A673 (cell line): ENCODE measurements at regions not wholly inside any gene's neighbourhood (a gene's known extent, or its start where the extent isn't known, plus 50 kb on each side); places are given as distances from the start of the nearest gene placed in this dataset.

ENCODE experiments used
- BruUV-seq: library from RNA; stranded (reverse); fragments of 400-500 nt; replicated peaks from 2 replicates; lab custom pipeline; 2021; lab: Mats Ljungman, UMichigan
- CTCF ChIA-PET: fragments of 300-600 bp; sonication (Branson Sonifier 250); formaldehyde crosslinking; loops from one replicate; lab custom pipeline; 2022; ENCODE audit warnings: antibody characterized with exemption; lab: Charles Lee
- POLR2A ChIA-PET: fragments of 300-600 bp; sonication (Branson Sonifier 250); formaldehyde crosslinking; loops from one replicate; lab custom pipeline; 2022; ENCODE audit warnings: antibody characterized with exemption; ENCODE audit not compliant: low non-redundant PET; lab: Charles Lee
- DNase-seq: peaks from one replicate; pipeline ENCODE4 v3.0.0-alpha.2; 2015; ENCODE audit warnings: low spot score
- H3K27ac ChIP-seq: fragments of 200-600 bp; sonication (generic); 2 replicates; pipeline ENCODE4 v1.5.1; 2016; ENCODE audit warnings: mixed run types, low read depth, mild to moderate bottlenecking, mixed read lengths, antibody characterized with exemption, low read length; ENCODE audit not compliant: poor library complexity, severe bottlenecking
- H3K27me3 ChIP-seq: fragments of 200-600 bp; sonication (generic); replicated peaks from 2 replicates; pipeline ENCODE4 v1.6.1; 2017; ENCODE audit warnings: mixed run types, low read depth, mild to moderate bottlenecking, mixed read lengths, antibody characterized with exemption, low read length; ENCODE audit not compliant: insufficient read depth, poor library complexity
- H3K36me3 ChIP-seq: fragments of 200-600 bp; sonication (generic); 2 replicates; pipeline ENCODE4 v1.6.1; 2016; ENCODE audit warnings: mixed run types, mild to moderate bottlenecking, mixed read lengths, antibody characterized with exemption, low read length; ENCODE audit not compliant: insufficient read depth, poor library complexity, severe bottlenecking
- H3K4me1 ChIP-seq: fragments of 200-600 bp; sonication (generic); 2 replicates; pipeline ENCODE4 v1.6.1; 2017; ENCODE audit warnings: mixed run types, mild to moderate bottlenecking, mixed read lengths, antibody characterized with exemption, low read length; ENCODE audit not compliant: insufficient read depth, poor library complexity, severe bottlenecking
- H3K4me3 ChIP-seq: fragments of 200-600 bp; sonication (generic); 2 replicates; pipeline ENCODE4 v1.5.1; 2016; ENCODE audit warnings: low read depth, mixed run types, mild to moderate bottlenecking, mixed read lengths, low read length; ENCODE audit not compliant: poor library complexity, severe bottlenecking
- H3K9me3 ChIP-seq: fragments of 200-600 bp; sonication (generic); 2 replicates; pipeline ENCODE4 v1.6.1; 2016; ENCODE audit warnings: mixed run types, low read depth, mild to moderate bottlenecking, mixed read lengths, antibody characterized with exemption, low read length; ENCODE audit not compliant: poor library complexity, severe bottlenecking
- EZH2 ChIP-seq: fragments of 200-600 bp; sonication (generic); IDR thresholded peaks from 2 replicates; pipeline ENCODE4 v1.6.1; 2017; ENCODE audit warnings: borderline replicate concordance, low read depth, mild to moderate bottlenecking, mixed read lengths, antibody characterized with exemption, low read length; ENCODE audit not compliant: poor library complexity, severe bottlenecking
- intact Hi-C: fragments of 100-400 bp; cut with micrococcal nuclease; formaldehyde crosslinking; loops from one replicate; pipeline ENCODE4 v1.10.0; 2022; ENCODE audit not compliant: unreplicated experiment
- TF ChIP-seq, protein P1 (sequence below): fragments of 300-800, 200-600 bp; sonication (generic); conservative IDR thresholded peaks from 2 replicates; pipeline ENCODE4 v1.5.1; 2017; ENCODE audit warnings: low read depth, mild to moderate bottlenecking, antibody characterized with exemption, low read length, moderate library complexity, mixed read lengths

GRCh38 chr16:75806487-75806886 lies 80.2 kb upstream of the CPHXL start:
- no peak for TF ChIP-seq EZH2
- TF ChIP-seq, protein P1, sequence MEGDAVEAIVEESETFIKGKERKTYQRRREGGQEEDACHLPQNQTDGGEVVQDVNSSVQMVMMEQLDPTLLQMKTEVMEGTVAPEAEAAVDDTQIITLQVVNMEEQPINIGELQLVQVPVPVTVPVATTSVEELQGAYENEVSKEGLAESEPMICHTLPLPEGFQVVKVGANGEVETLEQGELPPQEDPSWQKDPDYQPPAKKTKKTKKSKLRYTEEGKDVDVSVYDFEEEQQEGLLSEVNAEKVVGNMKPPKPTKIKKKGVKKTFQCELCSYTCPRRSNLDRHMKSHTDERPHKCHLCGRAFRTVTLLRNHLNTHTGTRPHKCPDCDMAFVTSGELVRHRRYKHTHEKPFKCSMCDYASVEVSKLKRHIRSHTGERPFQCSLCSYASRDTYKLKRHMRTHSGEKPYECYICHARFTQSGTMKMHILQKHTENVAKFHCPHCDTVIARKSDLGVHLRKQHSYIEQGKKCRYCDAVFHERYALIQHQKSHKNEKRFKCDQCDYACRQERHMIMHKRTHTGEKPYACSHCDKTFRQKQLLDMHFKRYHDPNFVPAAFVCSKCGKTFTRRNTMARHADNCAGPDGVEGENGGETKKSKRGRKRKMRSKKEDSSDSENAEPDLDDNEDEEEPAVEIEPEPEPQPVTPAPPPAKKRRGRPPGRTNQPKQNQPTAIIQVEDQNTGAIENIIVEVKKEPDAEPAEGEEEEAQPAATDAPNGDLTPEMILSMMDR = no peak
- POLR2A ChIA-PET = no interaction called here
- Histone ChIP-seq H3K27me3 (peaks cover 63% of the 10 kb centered on the region), H3K4me3 (no peak overlapping the region), H3K9me3 (no peaks in the 10 kb centered on the region), H3K36me3 (no peaks in the 10 kb centered on the region), H3K27ac (no peak overlapping the region), H3K4me1 (no peaks in the 10 kb centered on the region)
- intact Hi-C loops = no loop called here
- DNase-seq = no peak
- no TSS peak for BruUV-seq
- CTCF ChIA-PET = no interaction called here

DNA sequence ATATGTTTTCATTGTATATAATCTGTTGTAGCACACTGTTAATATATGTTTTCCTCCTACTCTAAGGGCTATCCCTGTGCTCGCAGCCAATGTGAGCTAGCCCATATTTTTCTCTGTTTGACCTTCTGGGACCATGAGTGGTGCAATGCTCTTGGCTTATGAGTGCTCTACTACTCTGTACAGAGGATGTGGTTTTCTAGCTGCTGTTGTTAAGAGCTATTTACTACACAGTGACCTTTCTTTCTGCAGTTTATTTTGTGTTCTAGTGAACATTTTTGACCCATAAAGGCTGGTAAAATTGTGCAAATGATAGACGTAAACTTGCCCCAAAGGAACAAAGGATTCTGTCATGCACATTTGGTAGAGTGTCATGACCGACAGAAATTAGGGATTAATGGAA lies 84.1 kb upstream of the CPHXL start:
- no TSS peak for BruUV-seq
- Histone ChIP-seq H3K4me3 (no peak overlapping the region), H3K27me3 (peaks cover 55% of the 10 kb centered on the region), H3K9me3 (no peaks in the 10 kb centered on the region), H3K36me3 (no peaks in the 10 kb centered on the region), H3K4me1 (no peaks in the 10 kb centered on the region), H3K27ac (no peak overlapping the region)
- intact Hi-C loops = no loop called here
- CTCF ChIA-PET = no interaction called here
- DNase-seq = no peak
- POLR2A ChIA-PET = no interaction called here
- TF ChIP-seq EZH2 = no peak
- TF ChIP-seq, protein P1 = no peak

GRCh38 chr16:75811020-75811634 lies 84.8 kb upstream of the CPHXL start:
- TF ChIP-seq, protein P1 = no peak
- TF ChIP-seq EZH2 = no peak
- Histone ChIP-seq H3K27me3 (peaks cover 47% of the 10 kb centered on the region), H3K4me3 (no peak overlapping the region), H3K9me3 (no peaks in the 10 kb centered on the region), H3K36me3 (no peaks in the 10 kb centered on the region), H3K27ac (no peak overlapping the region), H3K4me1 (no peaks in the 10 kb centered on the region)
- POLR2A ChIA-PET = no interaction called here
- no TSS peak for BruUV-seq
- intact Hi-C loops = no loop called here
- CTCF ChIA-PET = no interaction called here
- DNase-seq = no peak
